ENCODE measurements at regions not wholly inside any gene's neighbourhood (a gene's known extent, or its start where the extent isn't known, plus 50 kb on each side); places are given as distances from the start of the nearest gene placed in this dataset.

GRCh38 chr1:87905651-87906050, 577.0 kb downstream of the LMO4 start:
- TF ChIP-seq CTCF (IDR thresholded peaks at IDR 0.05; ENCODE audit: unreplicated experiment): no peak
- Mint-ChIP-seq H3K27ac (ENCODE audit: unreplicated experiment) (no peak overlapping the region), H3K36me3 (ENCODE audit: insufficient read depth, unreplicated experiment) (no peaks in the 10 kb centered on the region), H3K4me3 (ENCODE audit: low read depth, unreplicated experiment) (no peak overlapping the region), H3K9me3 (ENCODE audit: low read depth, unreplicated experiment) (no peaks in the 10 kb centered on the region), H3K27me3 (ENCODE audit: unreplicated experiment) (no peaks in the 10 kb centered on the region), H3K4me1 (ENCODE audit: low read depth, unreplicated experiment) (peaks cover 10% of the 10 kb centered on the region)
- no peak for DNase-seq
- CTCF ChIA-PET: interaction anchor here (0.6 kb wide), 1 partner anchor 413 kb away, joined by 3 read pairs; no protein-coding TSS in a partner anchor
- BruUV-seq (replicated peaks): no TSS peak
- intact Hi-C loops (cut with micrococcal nuclease; ENCODE audit: unreplicated experiment): no loop called here

GRCh38 chr1:87906078-87906477, 577.4 kb downstream of the LMO4 start:
- CTCF ChIA-PET: interaction anchor here (0.6 kb wide), 1 partner anchor 413 kb away, joined by 3 read pairs; no protein-coding TSS in a partner anchor
- no peak for TF ChIP-seq CTCF (IDR thresholded peaks at IDR 0.05; ENCODE audit: unreplicated experiment)
- Mint-ChIP-seq H3K27me3 (ENCODE audit: unreplicated experiment) (no peaks in the 10 kb centered on the region), H3K4me3 (ENCODE audit: low read depth, unreplicated experiment) (no peak overlapping the region), H3K4me1 (ENCODE audit: low read depth, unreplicated experiment) (peaks cover 10% of the 10 kb centered on the region), H3K27ac (ENCODE audit: unreplicated experiment) (no peak overlapping the region), H3K9me3 (ENCODE audit: low read depth, unreplicated experiment) (no peaks in the 10 kb centered on the region), H3K36me3 (ENCODE audit: insufficient read depth, unreplicated experiment) (no peaks in the 10 kb centered on the region)
- intact Hi-C loops (cut with micrococcal nuclease; ENCODE audit: unreplicated experiment): no loop called here
- no TSS peak for BruUV-seq (replicated peaks)
- DNase-seq: no peak

GRCh38 chr1:87913361-87913760, 584.7 kb downstream of the LMO4 start:
- no peak for DNase-seq
- Mint-ChIP-seq H3K27ac (ENCODE audit: unreplicated experiment) (no peak overlapping the region), H3K9me3 (ENCODE audit: low read depth, unreplicated experiment) (peaks cover 2% of the 10 kb centered on the region)

GRCh38 chr1:87914396-87914795, 585.7 kb downstream of the LMO4 start:
- Mint-ChIP-seq H3K27me3 (ENCODE audit: unreplicated experiment) (no peaks in the 10 kb centered on the region), H3K4me3 (ENCODE audit: low read depth, unreplicated experiment) (no peak overlapping the region), H3K4me1 (ENCODE audit: low read depth, unreplicated experiment) (peaks cover 33% of the 10 kb centered on the region), H3K36me3 (ENCODE audit: insufficient read depth, unreplicated experiment) (no peaks in the 10 kb centered on the region), H3K9me3 (ENCODE audit: low read depth, unreplicated experiment) (peaks cover 2% of the 10 kb centered on the region), H3K27ac (ENCODE audit: unreplicated experiment) (no peak overlapping the region)
- no peak for TF ChIP-seq CTCF (IDR thresholded peaks at IDR 0.05; ENCODE audit: unreplicated experiment)
- intact Hi-C loops (cut with micrococcal nuclease; ENCODE audit: unreplicated experiment): no loop called here
- no TSS peak for BruUV-seq (replicated peaks)
- CTCF ChIA-PET: interaction anchor here (0.6 to 1.3 kb wide), 2 partner anchors 34 to 39 kb away, joined by 3 read pairs; no protein-coding TSS in a partner anchor
- DNase-seq: no peak

More at GRCh38 chr1:87913361-87913760, 584.7 kb downstream of the LMO4 start:
- no peaks in the 10 kb centered on the region for H3K27me3 Mint-ChIP-seq (ENCODE audit: unreplicated experiment)
- H3K4me1 Mint-ChIP-seq (ENCODE audit: low read depth, unreplicated experiment): peaks cover 31% of the 10 kb centered on the region
- CTCF ChIA-PET: no interaction called here
- no peak overlapping the region for H3K4me3 Mint-ChIP-seq (ENCODE audit: low read depth, unreplicated experiment)
- BruUV-seq (replicated peaks): no TSS peak
- intact Hi-C loops (cut with micrococcal nuclease; ENCODE audit: unreplicated experiment): no loop called here
- TF ChIP-seq CTCF (IDR thresholded peaks at IDR 0.05; ENCODE audit: unreplicated experiment): no peak
- no peaks in the 10 kb centered on the region for H3K36me3 Mint-ChIP-seq (ENCODE audit: insufficient read depth, unreplicated experiment)
